ENCODE measurements at regions not wholly inside any gene's neighbourhood (a gene's known extent, or its start where the extent isn't known, plus 50 kb on each side); places are given as distances from the start of the nearest gene placed in this dataset.

DNA sequence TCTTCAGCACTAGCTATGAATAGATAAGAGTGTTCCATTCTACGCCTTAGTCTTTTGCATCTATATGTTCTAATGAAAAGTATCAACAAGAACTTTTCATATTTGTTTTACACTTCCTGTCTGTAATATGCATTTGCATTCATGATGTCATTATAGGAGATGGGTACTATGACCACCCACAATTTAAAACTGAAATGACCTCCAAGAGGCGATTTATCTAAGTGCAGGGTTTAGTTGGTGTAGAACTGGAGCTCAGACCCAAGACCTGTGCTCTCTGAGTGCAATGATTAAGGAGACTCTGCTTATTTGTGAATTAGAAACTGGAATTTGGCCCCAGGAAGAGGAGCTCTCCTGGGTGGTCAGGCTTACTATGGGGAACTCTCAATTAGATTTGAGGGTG lies 289.1 kb downstream of the ETS1 start:
- no peak for DNase-seq

DNA sequence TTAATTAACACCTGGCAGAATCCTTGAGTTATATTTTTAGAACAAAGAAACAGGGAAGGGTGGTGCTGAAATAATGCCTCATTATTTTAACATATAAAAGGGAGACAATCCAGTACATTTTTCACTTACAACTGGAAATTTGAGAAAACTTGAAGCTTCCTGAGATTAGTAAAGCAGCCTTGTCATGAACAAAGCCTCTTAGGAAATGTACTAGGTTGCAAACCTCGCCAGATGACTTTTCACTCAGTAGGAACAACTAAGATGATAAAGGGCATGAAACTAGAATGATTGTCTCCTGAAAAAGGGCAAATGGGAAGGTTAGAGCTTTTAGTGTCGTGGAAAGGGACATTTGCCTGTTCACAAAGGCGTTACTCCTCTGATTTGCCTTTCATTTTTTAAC lies 289.6 kb downstream of the ETS1 start:
- DNase-seq, result no peak

DNA sequence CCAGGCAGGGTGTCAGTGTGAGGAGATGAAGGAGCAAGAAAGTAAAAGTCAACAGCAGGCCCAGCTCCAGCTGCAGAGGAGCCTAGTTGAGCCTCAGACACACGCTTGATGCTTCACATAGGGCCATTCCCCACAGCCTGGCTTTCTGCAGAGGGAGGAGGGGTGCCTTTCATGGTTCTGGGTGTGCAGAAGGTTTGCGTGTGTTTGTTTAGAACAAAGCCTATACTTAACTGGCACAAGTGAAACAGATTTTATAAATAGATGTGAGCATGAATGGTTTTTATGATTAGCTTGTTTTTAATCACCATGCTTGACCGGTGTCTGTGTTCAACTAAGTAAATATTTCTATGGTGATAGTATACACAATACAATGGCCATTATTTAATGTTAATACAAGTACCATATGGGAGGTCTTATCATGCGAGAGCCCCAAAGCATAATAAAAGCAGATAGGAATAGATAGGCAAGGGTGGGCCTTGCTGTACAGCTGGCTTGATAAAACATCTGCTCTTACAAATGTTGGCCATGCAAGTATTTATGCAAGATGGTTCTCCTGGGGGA lies 290.2 kb downstream of the ETS1 start:
- peak in 1 of 2 donors; percentile 47 for DNase-seq

DNA sequence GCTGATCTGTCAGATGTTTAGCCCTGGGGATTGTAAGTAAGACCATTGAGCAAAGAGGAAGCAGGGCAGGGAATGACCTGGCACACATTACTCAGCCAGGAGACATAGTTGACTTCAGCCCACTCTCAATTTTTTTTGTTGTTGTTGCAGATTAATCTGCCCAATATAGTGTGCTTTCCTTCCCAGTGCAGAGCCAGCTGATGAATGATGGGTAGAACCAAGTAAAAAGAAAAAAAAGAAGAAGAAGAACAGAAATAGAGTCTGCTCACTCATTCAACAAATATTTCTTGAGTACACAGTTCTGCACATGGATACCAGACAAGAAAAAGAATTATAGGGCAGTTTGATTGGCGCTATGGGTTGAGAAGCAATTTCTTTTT lies 292.7 kb downstream of the ETS1 start:
- DNase-seq, result no peak

DNA sequence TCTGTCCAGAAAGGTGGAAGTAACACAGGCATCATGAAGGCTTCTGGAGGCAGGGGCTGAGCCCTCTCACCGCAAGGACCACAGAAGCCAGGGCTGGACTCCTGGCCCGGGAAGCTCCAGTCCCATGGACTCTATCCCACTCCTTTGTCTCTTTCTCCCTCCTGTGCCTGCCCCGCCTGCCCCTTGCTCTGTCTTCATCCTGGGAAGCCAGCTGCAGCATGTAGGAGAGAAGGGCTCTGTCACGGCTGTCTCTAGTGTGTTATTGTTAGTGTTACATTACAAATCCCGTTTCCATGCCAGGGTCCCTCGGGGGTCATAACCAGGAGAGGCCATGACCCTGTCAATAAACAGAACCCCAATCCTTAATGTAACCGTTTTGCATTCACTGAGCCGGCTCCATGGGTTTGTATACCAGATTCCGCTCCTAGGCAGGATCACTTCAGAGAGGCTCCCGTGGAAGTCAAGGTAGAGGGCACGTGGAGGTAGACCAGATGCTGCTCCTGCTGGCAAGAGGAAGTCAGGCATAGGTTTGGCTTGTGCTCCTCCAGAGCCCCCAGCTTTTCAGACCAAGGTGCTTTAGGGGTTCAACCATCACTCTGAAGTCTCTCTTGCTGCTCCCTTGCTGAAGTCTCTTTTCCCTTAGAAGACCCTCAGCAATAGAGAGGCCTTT lies 293.2 kb downstream of the ETS1 start:
- DNase-seq, result no peak

DNA sequence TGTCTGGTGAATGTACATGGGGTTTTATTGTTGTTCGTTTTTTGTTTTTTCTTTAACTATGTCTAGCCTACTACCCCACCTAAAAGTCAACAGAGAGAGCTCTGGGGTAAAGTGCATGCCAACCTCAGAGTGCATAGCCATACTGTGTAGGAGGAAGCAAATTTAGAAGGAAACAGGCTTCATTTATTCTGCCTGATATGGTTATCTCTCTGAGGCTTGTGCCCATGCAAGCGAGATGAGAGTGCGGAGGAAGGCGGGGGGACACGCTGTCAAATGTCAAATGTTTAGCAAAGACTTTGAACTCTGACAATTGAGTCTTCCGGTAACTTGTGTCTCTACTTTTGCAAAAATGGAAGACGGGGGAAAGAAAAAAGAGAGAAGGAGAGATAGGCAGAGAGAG lies 295.5 kb downstream of the ETS1 start:
- DNase-seq, result peak; percentile 73 to 76

DNA sequence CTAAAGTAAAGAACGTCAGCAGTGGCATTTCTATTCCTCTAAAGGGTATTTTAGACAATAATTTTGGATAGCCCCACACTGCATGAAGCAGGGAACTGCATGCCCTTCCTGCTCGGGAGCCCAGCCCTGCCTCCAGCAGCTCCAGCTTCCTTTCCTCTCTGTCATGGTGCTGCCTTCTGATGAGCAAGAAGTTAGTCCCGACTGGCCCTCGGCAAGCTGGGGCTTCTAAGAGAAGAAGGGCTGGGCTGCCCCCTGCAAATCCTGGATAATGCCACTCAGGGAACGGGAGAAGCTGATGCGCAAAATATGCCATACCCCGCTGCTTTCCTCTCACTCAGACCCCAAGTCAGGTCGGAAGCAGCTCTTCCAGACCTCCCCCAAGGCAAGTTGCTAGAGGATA lies 296.4 kb downstream of the ETS1 start:
- DNase-seq, result no peak

DNA sequence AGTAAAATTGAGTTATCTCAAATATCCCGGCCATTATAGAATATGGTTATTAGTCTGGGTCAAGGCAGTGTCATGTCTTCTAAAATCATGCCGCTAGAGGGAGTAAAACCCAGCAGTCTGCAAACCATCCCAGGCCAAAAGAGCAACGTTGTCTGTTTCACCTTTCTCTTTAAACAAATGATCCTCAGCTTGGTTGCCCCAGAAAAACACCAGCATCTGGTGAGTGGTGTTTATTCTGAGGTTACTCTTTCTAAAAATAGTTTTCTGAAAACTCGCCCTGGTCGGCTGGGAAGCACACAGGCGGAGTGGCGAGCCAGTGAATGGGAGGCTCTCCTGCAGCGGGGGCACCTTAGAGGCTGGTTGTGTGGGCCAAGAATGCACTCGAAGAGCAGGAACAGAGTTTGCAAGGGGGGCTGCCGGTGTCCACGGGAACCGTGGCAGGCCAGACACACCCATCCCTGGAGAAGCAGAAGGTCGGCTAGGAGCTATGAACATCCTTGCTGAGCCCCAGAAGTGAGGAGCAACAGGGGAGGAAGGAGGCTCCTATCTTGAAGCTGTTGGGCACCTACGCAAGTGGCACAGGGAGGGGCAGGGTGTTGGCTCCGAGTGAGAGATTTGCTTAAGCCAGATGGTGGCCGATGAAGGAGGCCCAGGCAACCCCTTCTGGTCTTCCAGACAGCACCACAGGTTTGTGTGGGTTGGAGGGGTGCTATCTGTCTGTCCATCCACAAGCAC lies 297.1 kb downstream of the ETS1 start:
- peak; percentile 86 to 93 for DNase-seq

DNA sequence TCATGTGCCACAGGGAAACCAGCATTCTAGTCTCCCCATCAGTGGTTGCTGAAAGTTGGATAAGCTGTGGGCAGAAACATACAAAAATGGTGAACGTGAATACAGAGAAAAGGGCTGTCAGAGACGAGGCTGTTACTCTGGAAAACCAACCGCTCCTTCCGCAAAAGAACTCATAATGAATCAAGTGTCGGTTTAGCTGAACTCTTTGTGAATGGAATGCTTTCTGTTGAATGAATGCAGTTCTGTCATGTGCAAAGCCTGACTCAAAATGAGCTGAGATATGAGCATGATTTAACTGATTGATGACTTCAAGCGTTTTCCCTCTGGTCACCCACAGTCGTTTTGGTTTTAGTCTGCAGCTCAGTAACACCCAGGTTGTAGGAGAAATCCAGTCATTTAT lies 298.3 kb downstream of the ETS1 start:
- DNase-seq, result no peak

DNA sequence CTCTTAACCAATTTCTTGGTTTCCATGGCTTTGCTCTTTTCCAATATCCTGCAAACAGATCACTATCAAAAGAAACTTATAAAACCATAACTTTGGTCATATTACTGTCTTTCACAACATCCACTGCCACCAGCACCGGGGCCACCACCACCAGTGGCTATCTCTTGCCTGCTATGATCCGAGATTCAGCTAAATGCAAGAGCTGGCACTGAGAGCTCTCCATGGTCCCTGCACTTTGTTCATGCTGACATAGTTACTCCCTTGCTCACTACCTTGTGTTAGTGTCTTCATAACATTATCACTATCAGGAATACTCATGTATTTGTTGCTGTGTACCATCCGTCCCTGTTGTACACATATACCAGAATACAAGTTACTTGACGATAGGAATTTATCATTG lies 299.0 kb downstream of the ETS1 start:
- DNase-seq, result no peak

DNA sequence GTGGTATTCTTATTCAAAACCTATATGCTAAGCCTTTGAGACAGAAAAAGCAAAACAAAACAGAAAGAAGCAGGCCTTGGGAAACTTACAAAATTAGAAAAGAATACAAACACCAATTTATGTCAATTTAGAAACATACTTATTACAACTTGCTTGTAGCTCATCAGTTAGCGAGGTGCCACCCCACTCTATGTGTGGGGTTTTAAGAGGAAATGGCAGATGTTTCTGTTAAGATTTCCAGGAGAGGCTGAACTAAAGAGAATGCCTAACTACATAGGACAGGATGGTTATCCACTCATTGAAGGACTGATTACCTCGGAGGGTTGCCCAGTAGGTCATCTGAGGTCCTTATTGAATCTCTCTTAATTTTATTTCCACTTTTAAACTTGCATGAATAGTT lies 302.0 kb downstream of the ETS1 start:
- peak in 1 of 2 donors; percentile 40 for DNase-seq

DNA sequence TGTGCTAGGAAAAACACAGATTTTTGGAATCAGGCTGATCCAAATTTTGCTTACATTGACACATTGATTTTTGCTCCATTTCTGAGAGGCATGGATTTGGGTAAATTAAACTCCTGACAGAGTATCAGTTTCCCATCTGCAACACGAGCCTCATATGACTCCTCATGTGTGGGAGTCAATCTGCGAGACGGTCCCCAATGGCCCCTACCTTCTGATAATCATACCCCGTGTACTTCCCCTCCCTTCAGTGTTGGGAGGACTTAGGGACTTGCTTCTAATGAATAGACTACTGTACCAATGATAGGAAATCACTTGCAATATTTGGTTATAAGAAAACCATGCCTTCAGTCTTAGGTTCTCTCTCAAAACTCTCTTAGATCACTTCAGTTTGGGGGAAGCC lies 302.7 kb downstream of the ETS1 start:
- no peak for DNase-seq

DNA sequence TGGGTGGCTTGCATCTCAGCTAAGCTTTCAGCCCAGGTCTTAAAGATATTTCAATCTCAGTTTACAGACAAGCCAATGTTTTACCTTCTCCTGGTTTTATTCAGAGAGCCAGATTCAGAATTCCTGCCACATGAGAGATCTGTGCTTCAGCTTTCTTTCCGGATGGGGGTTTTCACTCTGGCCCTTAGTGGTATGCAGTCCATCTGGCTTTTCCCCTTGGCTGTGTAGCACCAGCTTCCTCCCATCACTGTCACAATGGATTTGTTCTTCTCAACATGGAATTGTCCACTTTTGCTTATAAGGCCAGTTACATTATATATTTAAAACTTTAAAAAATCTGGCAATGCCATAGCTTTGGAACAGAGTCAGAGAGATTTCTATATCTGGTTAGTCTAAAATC lies 303.9 kb downstream of the ETS1 start:
- no peak for DNase-seq

DNA sequence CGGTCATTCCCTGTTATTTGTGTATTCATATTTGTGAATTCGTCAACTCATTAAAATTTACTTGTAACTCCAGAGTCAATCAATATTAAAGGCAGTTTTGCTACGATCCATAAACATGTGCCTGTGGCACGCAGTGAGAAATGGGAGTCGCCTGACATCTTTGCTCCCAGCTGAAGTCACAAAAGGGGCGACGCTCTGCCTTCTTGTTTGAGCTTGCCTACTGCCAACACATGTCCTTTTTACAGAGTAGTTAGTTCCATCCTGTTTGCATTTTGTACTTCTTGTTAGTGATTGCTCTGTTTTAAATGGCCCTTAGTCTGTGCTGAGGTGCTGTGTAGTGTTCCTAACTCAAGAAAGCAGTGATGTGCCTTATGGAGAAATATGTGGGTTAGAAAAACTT lies 305.3 kb downstream of the ETS1 start:
- no peak for DNase-seq

DNA sequence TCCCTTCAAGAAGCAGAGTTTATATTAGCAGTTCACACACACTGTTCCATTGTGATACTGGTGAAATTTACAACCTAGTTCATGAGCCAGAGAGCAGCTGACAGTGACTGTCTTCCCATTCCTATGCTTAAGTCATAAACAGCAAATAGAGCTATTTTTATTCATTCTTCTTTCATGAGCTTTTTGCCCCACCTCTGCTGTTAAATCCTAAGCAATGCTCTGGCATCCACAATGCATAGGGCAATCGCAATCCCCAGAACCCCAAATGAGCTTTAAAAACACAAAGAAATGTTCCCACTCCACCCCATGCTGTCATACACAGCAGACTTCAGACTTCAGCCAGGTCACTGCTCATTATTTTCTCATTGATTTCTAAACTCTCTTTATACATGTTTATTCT lies 307.5 kb downstream of the ETS1 start:
- no peak for DNase-seq

DNA sequence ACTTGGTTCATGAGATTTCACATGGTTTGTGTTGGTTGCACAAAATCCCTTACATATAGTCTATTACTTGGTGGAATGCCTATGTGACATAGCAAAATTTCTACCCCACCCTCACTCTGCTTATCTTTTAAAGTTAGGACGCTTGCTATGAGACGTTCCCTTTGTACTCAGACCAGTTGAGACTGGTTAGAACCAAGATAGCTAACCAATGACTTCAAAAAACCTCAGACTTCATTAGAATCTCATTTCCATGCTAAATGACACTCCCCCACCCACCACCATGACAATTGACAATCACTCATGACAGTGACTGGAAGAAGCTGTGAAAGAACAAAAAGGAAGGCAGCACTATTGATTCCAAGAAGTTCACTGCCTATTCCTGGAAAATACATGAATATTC lies 313.6 kb downstream of the ETS1 start:
- DNase-seq, result no peak

DNA sequence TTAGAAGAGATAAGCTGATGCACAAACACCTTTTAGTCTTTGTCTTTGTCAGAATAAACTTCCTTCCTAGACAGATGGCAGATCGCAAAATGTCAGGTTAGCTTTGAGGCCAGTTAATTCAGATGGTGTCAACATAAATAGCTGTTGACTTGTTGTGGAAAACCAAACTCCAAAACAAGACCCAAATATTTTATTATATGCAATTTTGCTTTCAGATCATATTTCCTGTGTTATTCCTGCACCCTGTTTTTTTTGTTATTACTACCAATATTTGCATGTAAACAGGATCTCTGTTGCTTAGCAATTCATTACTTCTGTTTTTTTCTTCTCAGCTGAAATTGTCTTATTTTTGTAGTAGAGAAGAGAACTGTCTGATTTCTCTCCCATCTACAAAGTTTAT lies 316.0 kb downstream of the ETS1 start:
- DNase-seq, result peak in 1 of 2 donors; percentile 79

DNA sequence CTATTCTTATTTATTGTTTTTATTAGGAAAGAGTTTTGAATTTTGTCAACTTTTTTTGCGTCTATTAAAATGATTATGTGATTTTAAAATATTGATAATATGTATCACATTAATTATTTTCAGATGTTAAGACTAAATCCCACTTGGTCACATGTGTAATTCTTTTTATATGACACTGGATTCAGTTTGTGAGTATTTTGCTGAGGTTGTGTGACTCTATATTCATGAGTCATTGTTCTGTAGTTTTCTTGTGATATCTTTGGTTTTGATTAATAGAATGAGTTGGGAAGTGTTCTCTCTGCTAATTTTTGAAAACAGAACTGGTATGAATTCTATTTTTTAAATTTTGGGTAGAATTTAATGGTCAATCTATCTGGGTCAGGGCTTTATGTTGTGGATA lies 317.9 kb downstream of the ETS1 start:
- DNase-seq, result no peak

DNA sequence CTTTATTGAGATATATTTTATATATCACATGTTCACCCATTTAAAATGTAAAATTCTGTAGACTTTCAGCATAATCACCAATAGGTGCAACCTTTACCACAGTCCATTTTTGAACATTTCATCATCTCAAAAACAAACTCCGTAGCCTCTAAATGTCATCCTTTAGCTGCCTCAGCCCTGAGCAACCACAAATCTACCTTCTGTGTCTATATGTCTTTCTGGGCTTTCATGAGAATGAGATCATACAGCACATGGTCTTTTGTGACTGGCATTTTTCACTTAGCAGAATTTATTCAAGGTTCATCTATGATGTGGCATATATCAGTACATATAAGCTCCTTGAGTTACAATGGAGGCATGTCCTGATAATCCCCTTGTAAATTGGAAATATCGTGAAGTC lies 320.5 kb downstream of the ETS1 start:
- DNase-seq, result no peak

DNA sequence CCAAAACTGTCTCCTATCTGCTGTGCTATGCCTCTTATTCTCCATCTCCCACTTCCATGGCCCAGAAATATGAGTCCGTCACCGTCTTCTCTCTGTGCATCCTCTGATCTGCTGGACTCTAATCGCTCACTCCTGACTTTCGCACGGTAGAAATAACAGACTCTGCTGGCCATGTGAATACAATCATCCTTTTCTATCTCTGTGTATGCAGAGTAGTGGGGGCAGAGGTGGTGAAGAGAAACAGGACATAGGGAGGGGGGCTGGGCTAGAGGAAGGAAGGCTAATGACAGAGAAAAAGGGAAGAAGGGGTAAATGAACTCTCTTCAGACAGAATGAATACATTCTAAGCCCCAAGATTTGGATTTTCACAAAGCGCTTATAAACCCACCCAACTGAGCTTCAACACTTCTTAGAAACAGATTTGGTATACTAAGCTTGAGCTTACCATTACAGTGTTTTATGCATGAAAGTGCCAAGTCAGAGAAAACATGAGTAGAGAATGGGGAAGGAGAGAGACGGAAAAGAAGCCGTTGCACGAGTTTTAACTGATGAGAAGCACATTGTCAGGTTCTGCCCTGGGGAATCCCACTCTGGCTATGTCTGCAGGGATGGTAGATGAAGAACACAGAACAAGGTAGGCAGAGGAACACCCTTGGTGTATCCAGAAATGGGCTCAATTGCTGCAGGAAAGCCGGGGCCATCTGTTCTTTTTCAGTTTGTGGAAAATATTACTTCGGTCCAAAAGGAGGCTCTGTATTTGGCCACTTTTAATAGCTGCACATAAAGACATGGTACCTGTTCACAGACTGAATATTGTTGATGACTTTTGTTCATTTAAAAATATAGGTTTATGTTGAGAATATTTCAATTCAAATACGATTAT lies 324.7 kb downstream of the ETS1 start:
- no peak for DNase-seq

DNA sequence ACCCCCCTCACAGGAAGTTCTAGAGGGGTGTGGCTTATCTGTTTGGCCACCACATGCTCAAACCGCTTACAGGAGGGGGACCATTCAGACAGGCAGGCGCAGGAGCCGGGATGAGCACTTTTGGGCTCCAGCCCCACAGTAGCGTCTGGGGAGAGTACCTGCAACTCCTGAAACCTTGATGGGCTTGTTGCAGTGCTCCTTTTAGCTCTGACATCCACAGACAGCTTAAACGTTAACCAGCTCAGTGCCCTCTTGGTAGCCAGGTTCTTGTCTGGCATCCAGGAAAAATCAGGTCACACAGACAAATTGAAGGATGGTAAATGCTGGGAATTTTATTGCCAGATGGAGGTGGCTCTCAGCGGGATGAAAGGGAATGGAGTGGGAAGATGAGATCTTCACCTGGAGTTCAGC lies 326.3 kb downstream of the ETS1 start:
- DNase-seq, result no peak

DNA sequence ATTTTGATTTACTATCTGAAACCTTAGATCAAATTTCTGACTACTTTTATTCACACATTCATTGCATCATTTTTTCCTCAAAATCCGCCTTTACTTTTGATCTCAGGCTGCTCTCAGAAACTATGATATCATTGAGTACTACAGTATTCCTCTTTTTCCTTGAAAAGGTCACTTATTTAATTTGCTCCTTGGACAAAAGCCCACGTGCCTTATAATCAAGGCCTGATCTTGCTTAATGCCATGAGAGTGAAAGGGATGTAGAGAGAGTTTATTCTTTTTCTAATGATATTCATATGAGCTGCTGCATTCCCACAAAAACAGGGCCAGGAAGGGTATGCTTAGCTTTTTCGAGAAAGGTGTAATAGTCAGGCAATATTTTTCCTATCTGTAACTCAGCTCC lies 327.0 kb downstream of the ETS1 start:
- DNase-seq, result no peak

DNA sequence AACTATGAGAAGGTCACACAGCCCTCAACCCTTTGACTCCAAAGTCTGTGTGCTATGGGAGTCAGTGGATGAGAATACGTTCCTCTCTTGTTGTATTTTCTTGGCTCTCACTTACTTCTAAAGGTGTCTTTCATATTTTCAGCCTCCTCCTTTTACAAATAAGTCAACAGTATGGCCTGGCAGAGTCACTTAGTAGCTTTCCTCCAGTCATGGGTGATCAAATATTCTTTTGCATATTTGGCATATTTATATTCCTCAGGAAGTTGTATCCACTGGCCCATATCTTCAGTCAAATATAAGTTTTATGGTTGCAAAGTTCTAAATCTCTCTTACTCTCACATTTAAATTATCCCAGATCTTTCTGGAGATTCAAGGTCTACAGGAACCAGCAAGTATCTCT lies 327.5 kb downstream of the ETS1 start:
- no peak for DNase-seq

DNA sequence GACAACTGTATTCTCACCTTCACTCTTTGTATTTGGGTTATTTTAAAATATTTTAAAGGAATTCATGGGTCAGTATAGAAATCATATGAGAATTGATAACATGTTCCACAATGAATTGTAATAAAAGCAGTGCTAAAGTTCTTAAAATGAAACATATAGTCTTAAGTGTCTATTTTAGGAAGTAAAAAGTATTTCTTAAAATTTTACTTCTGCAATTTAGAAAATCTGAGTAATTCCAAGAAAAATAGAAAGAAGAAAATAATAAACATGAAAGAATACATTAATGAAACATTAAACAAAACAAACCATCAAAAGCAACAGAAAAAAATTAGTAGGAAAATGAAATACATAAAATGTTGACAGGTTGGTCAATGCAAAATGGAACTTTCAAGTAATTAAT lies 332.4 kb downstream of the ETS1 start:
- DNase-seq, result no peak

Measured in CD4-positive, alpha-beta T cell treated with Interleukin-4 for 1 hour (primary cell).